MCF 10A (cell line): ENCODE measurements at regions not wholly inside any gene's neighbourhood (a gene's known extent, or its start where the extent isn't known, plus 50 kb on each side); places are given as distances from the start of the nearest gene placed in this dataset.
A peak's percentile ranks its signal among the peaks of the same experiment; 100 is the strongest.

ENCODE experiments used
- BruUV-seq: library from RNA; stranded (reverse); fragments of 400-500 nt; replicated peaks from 2 replicates; lab custom pipeline; 2021; lab: Mats Ljungman, UMichigan
- CTCF ChIA-PET: fragments of 300-600 bp; sonication (Branson Sonifier 250); formaldehyde crosslinking; extraction: SDS; loops from one replicate; lab custom pipeline; 2021; ENCODE audit warnings: antibody characterized with exemption, inconsistent platforms; lab: Yijun Ruan, JAX
- POLR2A ChIA-PET: fragments of 300-600, 350-650 bp; sonication (Branson Sonifier 250); formaldehyde crosslinking; extraction: SDS; loops from one replicate; lab custom pipeline; 2020; ENCODE audit warnings: antibody characterized with exemption, inconsistent platforms; lab: Yijun Ruan, JAX
- DNase-seq: peaks from one replicate; pipeline ENCODE4 v3.0.0-alpha.2; 2018; ENCODE audit not compliant: unreplicated experiment
- H3K27ac Mint-ChIP-seq: one replicate; pipeline ENCODE4 v1.8.0; 2022; ENCODE audit warnings: mild to moderate bottlenecking, low read depth, mixed read lengths; ENCODE audit not compliant: unreplicated experiment
- H3K27me3 Mint-ChIP-seq: one replicate; pipeline ENCODE4 v1.8.0; 2022; ENCODE audit warnings: mixed read lengths; ENCODE audit not compliant: insufficient read depth, unreplicated experiment
- H3K36me3 Mint-ChIP-seq: one replicate; pipeline ENCODE4 v1.8.0; 2022; ENCODE audit warnings: mild to moderate bottlenecking, moderate library complexity, mixed read lengths; ENCODE audit not compliant: insufficient read depth, unreplicated experiment
- H3K4me1 Mint-ChIP-seq: one replicate; pipeline ENCODE4 v1.8.0; 2022; ENCODE audit warnings: mixed read lengths; ENCODE audit not compliant: insufficient read depth, unreplicated experiment
- H3K4me3 Mint-ChIP-seq: one replicate; pipeline ENCODE4 v1.8.0; 2022; ENCODE audit warnings: mild to moderate bottlenecking, moderate library complexity, mixed read lengths; ENCODE audit not compliant: unreplicated experiment
- H3K9me3 Mint-ChIP-seq: one replicate; pipeline ENCODE4 v1.8.0; 2022; ENCODE audit warnings: mixed read lengths; ENCODE audit not compliant: unreplicated experiment
- intact Hi-C: fragments of 100-400 bp; cut with micrococcal nuclease; formaldehyde crosslinking; loops from 2 replicates; pipeline ENCODE4 v1.14.1; 2022
- TF ChIP-seq, protein P1 (sequence below): fragments of 200-600 bp; IDR thresholded peaks from one replicate; pipeline ENCODE4 v1.8.0; 2022; ENCODE audit warnings: antibody characterized with exemption, mild to moderate bottlenecking; ENCODE audit not compliant: unreplicated experiment

DNA sequence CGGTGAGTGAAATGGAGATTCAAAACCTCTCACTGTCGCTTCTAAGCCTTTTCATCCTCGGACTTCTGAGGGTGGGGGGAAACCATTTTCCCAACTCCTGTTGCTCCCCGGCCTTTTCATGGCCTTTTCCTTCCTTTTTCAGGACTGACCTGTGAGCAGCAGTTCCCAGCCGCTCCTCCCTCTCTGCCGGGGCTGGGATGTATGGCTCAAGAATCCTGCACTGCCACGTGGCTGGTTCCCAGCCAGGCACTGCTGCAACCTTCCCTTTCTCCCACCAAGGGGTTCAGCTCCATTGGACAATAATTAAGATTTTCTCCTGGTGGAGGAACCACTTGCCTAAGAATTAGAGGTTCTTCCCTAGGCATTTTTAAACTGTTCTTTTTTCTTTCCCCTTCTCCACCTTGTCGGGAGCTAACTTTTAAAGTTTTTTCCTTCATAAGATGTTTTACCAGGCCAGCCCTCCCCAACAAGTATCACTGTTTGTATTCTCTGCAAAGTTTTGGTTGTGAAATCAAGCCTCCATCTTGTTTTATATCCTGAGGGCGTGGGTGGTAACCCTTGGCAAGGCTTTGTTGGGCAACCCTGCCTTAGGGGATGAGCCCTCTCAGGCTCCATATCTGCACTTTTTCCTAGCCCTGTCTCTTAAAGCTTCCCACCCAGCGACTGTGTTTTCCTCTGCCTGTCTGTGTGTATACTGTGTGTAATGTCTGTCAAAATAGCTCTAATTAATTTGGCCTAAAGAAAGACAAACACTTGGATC lies 1166.6 kb upstream of the ADGRL2 start:
- peak overlapping the region; percentile 83 for H3K27ac Mint-ChIP-seq
- peak overlapping the region; percentile 11 for H3K4me3 Mint-ChIP-seq
- H3K36me3 Mint-ChIP-seq: no peaks in the 10 kb centered on the region
- intact Hi-C loops: no loop called here
- TF ChIP-seq, protein P1, sequence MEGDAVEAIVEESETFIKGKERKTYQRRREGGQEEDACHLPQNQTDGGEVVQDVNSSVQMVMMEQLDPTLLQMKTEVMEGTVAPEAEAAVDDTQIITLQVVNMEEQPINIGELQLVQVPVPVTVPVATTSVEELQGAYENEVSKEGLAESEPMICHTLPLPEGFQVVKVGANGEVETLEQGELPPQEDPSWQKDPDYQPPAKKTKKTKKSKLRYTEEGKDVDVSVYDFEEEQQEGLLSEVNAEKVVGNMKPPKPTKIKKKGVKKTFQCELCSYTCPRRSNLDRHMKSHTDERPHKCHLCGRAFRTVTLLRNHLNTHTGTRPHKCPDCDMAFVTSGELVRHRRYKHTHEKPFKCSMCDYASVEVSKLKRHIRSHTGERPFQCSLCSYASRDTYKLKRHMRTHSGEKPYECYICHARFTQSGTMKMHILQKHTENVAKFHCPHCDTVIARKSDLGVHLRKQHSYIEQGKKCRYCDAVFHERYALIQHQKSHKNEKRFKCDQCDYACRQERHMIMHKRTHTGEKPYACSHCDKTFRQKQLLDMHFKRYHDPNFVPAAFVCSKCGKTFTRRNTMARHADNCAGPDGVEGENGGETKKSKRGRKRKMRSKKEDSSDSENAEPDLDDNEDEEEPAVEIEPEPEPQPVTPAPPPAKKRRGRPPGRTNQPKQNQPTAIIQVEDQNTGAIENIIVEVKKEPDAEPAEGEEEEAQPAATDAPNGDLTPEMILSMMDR: no peak
- ChIA-PET POLR2A (interaction anchor here (0.5 to 1.3 kb wide), 7 partner anchors 9 to 117 kb away, joined by 3 to 4 read pairs (median 3); no protein-coding TSS in a partner anchor), CTCF (interaction anchor here (0.7 kb wide), 1 partner anchor 417 kb away, joined by 3 read pairs; no protein-coding TSS in a partner anchor)
- H3K27me3 Mint-ChIP-seq: no peaks in the 10 kb centered on the region
- no TSS peak for BruUV-seq
- H3K4me1 Mint-ChIP-seq: peaks cover 23% of the 10 kb centered on the region
- peak; percentile 44 for DNase-seq
- H3K9me3 Mint-ChIP-seq: no peaks in the 10 kb centered on the region

DNA sequence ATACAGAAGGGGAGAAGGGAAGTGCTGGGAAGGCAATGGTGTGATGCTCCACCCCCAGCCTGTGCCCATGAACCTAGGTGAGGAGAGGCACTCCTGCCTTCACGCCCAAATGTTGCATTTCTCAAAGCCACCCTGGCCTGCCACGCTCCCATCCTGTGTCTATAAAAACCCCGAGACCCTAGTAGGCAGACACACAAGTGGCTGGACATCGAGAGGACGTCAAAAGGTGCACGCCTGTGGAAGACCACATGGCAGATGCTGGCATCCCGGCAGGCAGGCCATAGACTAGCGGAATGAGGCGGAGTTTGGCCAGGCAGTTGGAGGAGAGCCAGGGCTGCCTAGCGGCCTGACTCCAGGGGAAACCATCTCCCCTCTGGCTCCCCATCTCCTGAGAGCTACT lies 1168.5 kb upstream of the ADGRL2 start:
- Mint-ChIP-seq H3K9me3 (no peaks in the 10 kb centered on the region), H3K4me1 (peaks cover 23% of the 10 kb centered on the region), H3K4me3 (no peak overlapping the region), H3K36me3 (no peaks in the 10 kb centered on the region), H3K27me3 (no peaks in the 10 kb centered on the region), H3K27ac (no peak overlapping the region)
- TF ChIP-seq, protein P1: no peak
- CTCF ChIA-PET: no interaction called here
- intact Hi-C loops: no loop called here
- POLR2A ChIA-PET: no interaction called here
- DNase-seq: no peak
- no TSS peak for BruUV-seq

DNA sequence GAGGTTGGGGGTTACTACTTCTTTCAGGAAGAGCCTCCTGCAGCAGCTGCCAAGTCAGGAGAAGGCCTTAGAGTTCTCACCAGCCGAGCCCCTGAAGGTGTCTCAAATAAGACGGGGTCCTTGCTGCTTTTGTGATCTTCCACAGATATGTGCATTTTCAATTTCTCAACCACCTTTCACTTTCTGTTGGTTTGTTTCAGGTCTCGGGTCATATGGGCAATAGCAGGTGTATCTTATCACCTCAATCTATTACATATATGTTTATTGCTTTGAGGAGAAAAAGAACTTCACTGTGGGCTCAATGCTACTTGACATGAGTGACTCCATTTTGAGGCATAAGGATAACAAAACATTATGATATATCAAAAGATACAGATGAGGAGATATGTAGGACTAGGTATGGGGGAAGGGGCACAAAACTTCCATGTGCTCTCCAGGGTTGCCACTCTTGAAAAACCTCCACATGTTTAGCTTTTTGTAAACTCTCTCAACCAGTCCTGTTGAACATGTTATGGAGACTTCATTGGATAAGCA lies 1171.4 kb upstream of the ADGRL2 start:
- ChIA-PET POLR2A (no interaction called here), CTCF (no interaction called here)
- peaks cover 10% of the 10 kb centered on the region for H3K4me1 Mint-ChIP-seq
- H3K9me3 Mint-ChIP-seq: no peaks in the 10 kb centered on the region
- H3K27me3 Mint-ChIP-seq: no peaks in the 10 kb centered on the region
- H3K4me3 Mint-ChIP-seq: no peak overlapping the region
- intact Hi-C loops: no loop called here
- no peaks in the 10 kb centered on the region for H3K36me3 Mint-ChIP-seq
- BruUV-seq: no TSS peak
- no peak overlapping the region for H3K27ac Mint-ChIP-seq
- TF ChIP-seq, protein P1: no peak
- no peak for DNase-seq

DNA sequence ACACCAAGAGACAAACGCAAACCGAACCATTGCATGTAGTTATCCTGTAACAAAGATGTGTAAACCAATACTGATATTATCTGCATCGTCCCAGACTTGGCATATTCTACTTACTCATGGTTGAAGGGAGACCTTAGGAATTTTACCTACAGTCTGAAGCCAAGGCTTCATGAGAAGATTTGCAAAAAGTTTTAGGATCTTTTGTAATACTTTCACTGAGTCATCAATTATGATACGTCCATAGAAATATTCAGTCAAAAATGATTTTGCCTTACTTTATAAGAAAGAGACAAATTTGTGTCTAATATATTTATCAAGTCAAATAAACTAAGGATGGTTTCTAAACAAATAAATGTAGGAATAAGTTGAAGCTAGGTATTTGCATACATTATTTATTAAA lies 1176.1 kb upstream of the ADGRL2 start:
- no peak overlapping the region for H3K4me3 Mint-ChIP-seq
- TF ChIP-seq, protein P1: no peak
- H3K9me3 Mint-ChIP-seq: no peaks in the 10 kb centered on the region
- ChIA-PET CTCF (no interaction called here), POLR2A (interaction anchor here (0.5 to 0.6 kb wide), 2 partner anchors 259 to 271 kb away, joined by 3 to 5 read pairs; no protein-coding TSS in a partner anchor)
- no peak overlapping the region for H3K27ac Mint-ChIP-seq
- H3K36me3 Mint-ChIP-seq: no peaks in the 10 kb centered on the region
- peak; percentile 18 for DNase-seq
- no peaks in the 10 kb centered on the region for H3K4me1 Mint-ChIP-seq
- H3K27me3 Mint-ChIP-seq: no peaks in the 10 kb centered on the region
- BruUV-seq: no TSS peak
- intact Hi-C loops: no loop called here
